ENCODE measurements at regions not wholly inside any gene's neighbourhood (a gene's known extent, or its start where the extent isn't known, plus 50 kb on each side); places are given as distances from the start of the nearest gene placed in this dataset.

DNA sequence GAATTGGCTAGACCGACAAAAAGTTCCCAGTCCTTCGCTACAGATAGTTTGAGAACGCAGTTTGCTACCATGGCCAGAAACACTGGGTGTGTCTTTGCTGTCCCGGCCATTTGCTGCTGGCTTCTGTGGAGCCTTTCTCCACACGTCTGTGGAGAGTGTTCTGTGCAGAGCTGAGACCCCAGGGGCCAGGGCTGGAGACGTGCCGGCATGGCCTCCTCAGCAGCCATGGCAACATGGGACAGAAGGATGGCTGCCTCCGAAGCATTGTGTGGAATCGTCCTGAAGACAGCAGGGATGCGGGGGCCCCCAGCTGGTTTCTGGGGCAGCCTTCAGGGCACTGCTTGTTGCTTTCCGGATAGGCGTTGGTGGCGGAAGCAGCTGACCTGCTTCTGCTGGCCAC is 142.8 kb downstream of the GADD45G start:
- no peak for DNase-seq
- Mint-ChIP-seq H3K4me1 (ENCODE audit: low read depth) (peaks cover 58% of the 10 kb centered on the region), H3K36me3 (ENCODE audit: insufficient read depth) (no peaks in the 10 kb centered on the region), H3K9me3 (no peaks in the 10 kb centered on the region), H3K4me3 (no peak overlapping the region), H3K27me3 (ENCODE audit: low read depth) (no peaks in the 10 kb centered on the region)
- ATAC-seq, result no peak

DNA sequence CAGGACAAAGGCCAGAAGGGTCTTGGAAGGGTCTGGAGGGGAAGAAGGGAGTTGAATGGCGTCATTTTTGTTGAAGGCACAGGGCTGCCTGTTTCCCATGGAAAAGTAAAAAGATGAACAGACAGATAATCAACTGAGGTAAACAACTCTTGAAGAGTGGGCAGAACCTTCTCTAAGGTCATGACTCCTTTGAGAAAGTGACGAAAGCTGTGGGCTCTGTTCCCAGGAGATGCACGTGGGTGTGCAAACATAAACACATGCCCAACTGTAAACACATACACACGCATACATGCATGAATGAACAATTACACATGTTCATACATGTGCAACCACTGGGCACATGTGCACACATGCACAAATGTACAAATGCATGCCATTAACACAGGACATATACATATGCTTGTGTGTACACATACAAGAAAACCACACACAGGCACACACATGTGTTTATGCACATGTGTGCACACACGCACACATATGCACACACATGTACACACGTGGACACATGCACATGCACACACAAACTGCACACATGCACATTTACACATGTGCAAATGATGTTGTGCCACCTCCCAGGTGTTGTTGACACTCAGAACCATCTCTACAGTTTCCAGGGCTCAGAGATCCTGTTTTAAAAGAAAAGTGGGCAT is 143.3 kb downstream of the GADD45G start:
- no peaks in the 10 kb centered on the region for H3K9me3 Mint-ChIP-seq
- ATAC-seq (no peak), DNase-seq (no peak)
- H3K4me1 Mint-ChIP-seq (ENCODE audit: low read depth), result peaks cover 52% of the 10 kb centered on the region
- no peaks in the 10 kb centered on the region for H3K36me3 Mint-ChIP-seq (ENCODE audit: insufficient read depth)
- H3K27me3 Mint-ChIP-seq (ENCODE audit: low read depth), result no peaks in the 10 kb centered on the region
- H3K4me3 Mint-ChIP-seq, result no peak overlapping the region

GRCh38 chr9:89748831-89749499 is 144.2 kb downstream of the GADD45G start:
- Mint-ChIP-seq H3K4me3 (no peak overlapping the region), H3K27me3 (ENCODE audit: low read depth) (no peaks in the 10 kb centered on the region), H3K36me3 (ENCODE audit: insufficient read depth) (no peaks in the 10 kb centered on the region), H3K9me3 (no peaks in the 10 kb centered on the region), H3K4me1 (ENCODE audit: low read depth) (peaks cover 44% of the 10 kb centered on the region)
- no peak for DNase-seq
- ATAC-seq, result no peak

GRCh38 chr9:89749500-89750116 is 144.8 kb downstream of the GADD45G start:
- Mint-ChIP-seq H3K36me3 (ENCODE audit: insufficient read depth) (no peaks in the 10 kb centered on the region), H3K4me3 (no peak overlapping the region), H3K4me1 (ENCODE audit: low read depth) (peaks cover 38% of the 10 kb centered on the region), H3K27me3 (ENCODE audit: low read depth) (no peaks in the 10 kb centered on the region), H3K9me3 (no peaks in the 10 kb centered on the region)
- DNase-seq (no peak), ATAC-seq (no peak)

DNA sequence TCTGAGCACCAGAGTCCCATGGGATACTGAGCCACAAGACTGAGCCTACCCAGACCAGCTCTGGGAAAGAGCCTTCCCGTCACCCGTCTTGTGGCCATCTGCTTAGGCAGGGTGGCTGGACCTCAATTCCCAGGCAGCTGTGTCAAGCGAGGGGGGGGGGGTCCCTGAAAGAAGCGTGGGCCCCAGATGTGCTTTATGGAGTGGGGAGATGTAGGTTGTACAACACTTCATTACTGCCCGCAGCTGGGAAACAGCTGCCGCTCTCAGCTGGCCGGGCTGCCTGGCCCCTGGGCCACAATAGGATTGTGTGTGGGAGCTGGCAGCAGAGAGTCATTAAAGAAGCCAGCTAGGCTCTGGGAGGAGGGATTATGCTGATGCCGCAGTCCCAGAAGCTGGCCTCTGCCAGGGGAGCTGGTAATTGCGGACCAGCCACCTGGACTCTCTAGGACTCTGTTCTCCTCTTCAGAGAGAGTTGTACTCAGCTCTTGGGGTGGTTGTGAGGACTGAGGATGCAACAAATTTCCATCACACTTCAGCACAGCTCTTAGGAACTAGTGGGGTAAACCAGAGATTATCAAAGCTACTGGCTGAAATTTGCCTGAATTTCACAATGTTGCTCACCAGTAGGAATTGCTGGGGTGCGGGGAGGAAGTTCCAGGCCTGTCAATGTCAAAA is 145.4 kb downstream of the GADD45G start:
- H3K4me3 Mint-ChIP-seq, result no peak overlapping the region

GRCh38 chr9:89751079-89751825 is 146.4 kb downstream of the GADD45G start:
- ATAC-seq, result no peak
- Mint-ChIP-seq H3K4me3 (no peak overlapping the region), H3K27me3 (ENCODE audit: low read depth) (no peaks in the 10 kb centered on the region), H3K36me3 (ENCODE audit: insufficient read depth) (no peaks in the 10 kb centered on the region), H3K4me1 (ENCODE audit: low read depth) (peaks cover 26% of the 10 kb centered on the region), H3K9me3 (no peaks in the 10 kb centered on the region)
- no peak for DNase-seq

More for the DNA sequence above, 145.4 kb downstream of the GADD45G start:
- DNase-seq (no peak), ATAC-seq (no peak)
- H3K27me3 Mint-ChIP-seq (ENCODE audit: low read depth), result no peaks in the 10 kb centered on the region
- no peaks in the 10 kb centered on the region for H3K36me3 Mint-ChIP-seq (ENCODE audit: insufficient read depth)
- H3K4me1 Mint-ChIP-seq (ENCODE audit: low read depth), result peaks cover 35% of the 10 kb centered on the region
- no peaks in the 10 kb centered on the region for H3K9me3 Mint-ChIP-seq

GRCh38 chr9:89752154-89752553 is 147.3 kb downstream of the GADD45G start:
- no peak for ATAC-seq
- peaks cover 21% of the 10 kb centered on the region for H3K4me1 Mint-ChIP-seq (ENCODE audit: low read depth)
- no peak for DNase-seq

GRCh38 chr9:89753472-89754055 is 148.8 kb downstream of the GADD45G start:
- Mint-ChIP-seq H3K9me3 (no peaks in the 10 kb centered on the region), H3K4me1 (ENCODE audit: low read depth) (peaks cover 9% of the 10 kb centered on the region), H3K36me3 (ENCODE audit: insufficient read depth) (no peaks in the 10 kb centered on the region), H3K27me3 (ENCODE audit: low read depth) (no peaks in the 10 kb centered on the region), H3K4me3 (no peak overlapping the region)
- ATAC-seq (no peak), DNase-seq (no peak)

More at GRCh38 chr9:89752154-89752553, 147.3 kb downstream of the GADD45G start:
- Mint-ChIP-seq H3K36me3 (ENCODE audit: insufficient read depth) (no peaks in the 10 kb centered on the region), H3K27me3 (ENCODE audit: low read depth) (no peaks in the 10 kb centered on the region), H3K4me3 (no peak overlapping the region), H3K9me3 (no peaks in the 10 kb centered on the region)

DNA sequence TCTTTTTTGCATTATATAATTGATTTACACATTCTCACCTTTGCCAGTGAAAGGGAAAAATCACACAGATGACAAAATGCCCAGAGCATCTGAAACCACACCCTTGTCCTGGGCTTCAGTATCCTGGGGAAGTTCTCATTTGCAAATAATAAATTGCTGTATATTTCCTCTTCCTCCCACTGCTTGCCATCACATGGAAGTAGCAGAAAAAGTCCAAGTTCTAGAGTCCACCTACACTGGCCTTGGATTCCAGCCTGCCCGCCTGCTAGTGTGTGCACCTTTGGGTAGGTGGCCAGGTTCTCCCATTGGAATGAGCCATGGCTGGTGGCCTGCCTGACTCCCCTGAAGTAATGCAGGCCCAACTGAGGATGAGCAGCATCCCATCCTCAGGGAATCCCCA is 149.4 kb downstream of the GADD45G start:
- Mint-ChIP-seq H3K4me1 (ENCODE audit: low read depth) (peaks cover 5% of the 10 kb centered on the region), H3K4me3 (no peak overlapping the region), H3K9me3 (no peaks in the 10 kb centered on the region), H3K36me3 (ENCODE audit: insufficient read depth) (no peaks in the 10 kb centered on the region), H3K27me3 (ENCODE audit: low read depth) (no peaks in the 10 kb centered on the region)
- DNase-seq, result no peak
- ATAC-seq, result no peak

- H3K4me1 Mint-ChIP-seq (ENCODE audit: low read depth), result no peaks in the 10 kb centered on the region
- H3K36me3 Mint-ChIP-seq (ENCODE audit: insufficient read depth), result no peaks in the 10 kb centered on the region
- H3K4me3 Mint-ChIP-seq, result no peak overlapping the region
- no peaks in the 10 kb centered on the region for H3K27me3 Mint-ChIP-seq (ENCODE audit: low read depth)
- H3K9me3 Mint-ChIP-seq, result no peaks in the 10 kb centered on the region
- DNase-seq, result no peak
- ATAC-seq, result no peak
These were observed 151.0 kb downstream of the GADD45G start for GRCh38 chr9:89755821-89756220.

DNA sequence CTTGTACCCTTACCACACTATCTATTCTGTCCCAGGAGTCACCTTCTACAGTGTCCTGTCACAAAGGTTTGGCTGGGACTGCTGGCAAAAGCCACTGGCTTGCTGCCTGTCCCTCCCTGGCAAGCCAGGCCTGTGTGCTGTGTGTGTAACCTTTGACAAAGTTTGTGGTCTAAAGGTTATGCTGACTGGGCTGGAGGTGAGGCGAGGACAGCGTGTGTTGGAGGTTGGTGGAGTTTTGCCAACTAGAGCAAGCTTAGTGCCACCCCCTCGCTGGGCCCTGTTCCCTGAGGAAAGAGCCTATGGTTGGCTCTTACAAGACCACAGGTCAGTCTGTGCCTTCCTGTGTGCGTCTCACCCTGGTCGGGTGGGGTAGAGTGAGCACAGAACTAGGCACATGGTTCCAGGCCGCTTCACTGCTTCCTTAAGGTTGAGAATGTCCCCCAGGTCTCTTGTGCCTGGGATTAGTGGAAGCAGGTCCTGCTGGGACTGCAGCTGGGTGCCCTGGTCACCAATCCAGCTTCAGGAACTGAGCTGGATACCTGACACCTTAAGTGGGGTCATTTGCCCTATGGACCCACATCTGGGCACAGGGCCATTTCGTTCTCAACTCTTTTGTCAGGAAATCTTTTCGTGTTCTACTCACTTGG is 152.2 kb downstream of the GADD45G start:
- DNase-seq, result no peak
- no peaks in the 10 kb centered on the region for H3K36me3 Mint-ChIP-seq (ENCODE audit: insufficient read depth)
- no peaks in the 10 kb centered on the region for H3K9me3 Mint-ChIP-seq
- H3K27me3 Mint-ChIP-seq (ENCODE audit: low read depth), result no peaks in the 10 kb centered on the region
- no peak for ATAC-seq
- no peak overlapping the region for H3K4me3 Mint-ChIP-seq
- no peaks in the 10 kb centered on the region for H3K4me1 Mint-ChIP-seq (ENCODE audit: low read depth)

GRCh38 chr9:89757776-89758528 is 153.1 kb downstream of the GADD45G start:
- H3K4me1 Mint-ChIP-seq (ENCODE audit: low read depth), result no peaks in the 10 kb centered on the region
- ATAC-seq (no peak), DNase-seq (no peak)
- no peaks in the 10 kb centered on the region for H3K36me3 Mint-ChIP-seq (ENCODE audit: insufficient read depth)
- no peaks in the 10 kb centered on the region for H3K27me3 Mint-ChIP-seq (ENCODE audit: low read depth)
- no peak overlapping the region for H3K4me3 Mint-ChIP-seq
- H3K9me3 Mint-ChIP-seq, result no peaks in the 10 kb centered on the region

- Mint-ChIP-seq H3K4me1 (ENCODE audit: low read depth) (no peaks in the 10 kb centered on the region), H3K4me3 (no peak overlapping the region), H3K9me3 (no peaks in the 10 kb centered on the region), H3K36me3 (ENCODE audit: insufficient read depth) (no peaks in the 10 kb centered on the region), H3K27me3 (ENCODE audit: low read depth) (no peaks in the 10 kb centered on the region)
- DNase-seq (no peak), ATAC-seq (no peak)
These were observed 154.8 kb downstream of the GADD45G start for GRCh38 chr9:89759572-89759971.

Data from activated T-cell treated with anti-CD3 and anti-CD28 coated beads, Interleukin-2, amount 50 U/mL, for 4 hours (primary cell).